ENCODE measurements at regions not wholly inside any gene's neighbourhood (a gene's known extent, or its start where the extent isn't known, plus 50 kb on each side); places are given as distances from the start of the nearest gene placed in this dataset.

GRCh38 chr9:29701559-29701958, 2128.3 kb upstream of the C9orf72 start:
- TF ChIP-seq, protein P1, sequence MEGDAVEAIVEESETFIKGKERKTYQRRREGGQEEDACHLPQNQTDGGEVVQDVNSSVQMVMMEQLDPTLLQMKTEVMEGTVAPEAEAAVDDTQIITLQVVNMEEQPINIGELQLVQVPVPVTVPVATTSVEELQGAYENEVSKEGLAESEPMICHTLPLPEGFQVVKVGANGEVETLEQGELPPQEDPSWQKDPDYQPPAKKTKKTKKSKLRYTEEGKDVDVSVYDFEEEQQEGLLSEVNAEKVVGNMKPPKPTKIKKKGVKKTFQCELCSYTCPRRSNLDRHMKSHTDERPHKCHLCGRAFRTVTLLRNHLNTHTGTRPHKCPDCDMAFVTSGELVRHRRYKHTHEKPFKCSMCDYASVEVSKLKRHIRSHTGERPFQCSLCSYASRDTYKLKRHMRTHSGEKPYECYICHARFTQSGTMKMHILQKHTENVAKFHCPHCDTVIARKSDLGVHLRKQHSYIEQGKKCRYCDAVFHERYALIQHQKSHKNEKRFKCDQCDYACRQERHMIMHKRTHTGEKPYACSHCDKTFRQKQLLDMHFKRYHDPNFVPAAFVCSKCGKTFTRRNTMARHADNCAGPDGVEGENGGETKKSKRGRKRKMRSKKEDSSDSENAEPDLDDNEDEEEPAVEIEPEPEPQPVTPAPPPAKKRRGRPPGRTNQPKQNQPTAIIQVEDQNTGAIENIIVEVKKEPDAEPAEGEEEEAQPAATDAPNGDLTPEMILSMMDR (IDR thresholded peaks at IDR 0.05): no peak
- ChIA-PET POLR2A (no interaction called here), CTCF (interaction anchor here (0.9 kb wide), 1 partner anchor 10 kb away, joined by 3 read pairs; no protein-coding TSS in a partner anchor)
- H3K4me1 Mint-ChIP-seq (ENCODE audit: low read depth): no peaks in the 10 kb centered on the region
- H3K4me3 Mint-ChIP-seq: no peak overlapping the region
- H3K27ac Mint-ChIP-seq: no peak overlapping the region
- no peaks in the 10 kb centered on the region for H3K27me3 Mint-ChIP-seq
- intact Hi-C loops (cut with micrococcal nuclease): no loop called here
- H3K36me3 Mint-ChIP-seq (ENCODE audit: low read depth): no peaks in the 10 kb centered on the region
- ATAC-seq (no peak), DNase-seq (no peak)
- H3K9me3 Mint-ChIP-seq: no peaks in the 10 kb centered on the region

- H3K36me3 Mint-ChIP-seq (ENCODE audit: low read depth): no peaks in the 10 kb centered on the region
- TF ChIP-seq, protein P1 (IDR thresholded peaks at IDR 0.05): no peak
- ChIA-PET CTCF (no interaction called here), POLR2A (no interaction called here)
- ATAC-seq: no peak
- no peak for DNase-seq
- no peaks in the 10 kb centered on the region for H3K4me1 Mint-ChIP-seq (ENCODE audit: low read depth)
- intact Hi-C loops (cut with micrococcal nuclease): no loop called here
- H3K27ac Mint-ChIP-seq: no peak overlapping the region
- H3K4me3 Mint-ChIP-seq: no peak overlapping the region
- no peaks in the 10 kb centered on the region for H3K9me3 Mint-ChIP-seq
- H3K27me3 Mint-ChIP-seq: no peaks in the 10 kb centered on the region
These were observed 2128.7 kb upstream of the C9orf72 start for GRCh38 chr9:29701971-29702370.

DNA sequence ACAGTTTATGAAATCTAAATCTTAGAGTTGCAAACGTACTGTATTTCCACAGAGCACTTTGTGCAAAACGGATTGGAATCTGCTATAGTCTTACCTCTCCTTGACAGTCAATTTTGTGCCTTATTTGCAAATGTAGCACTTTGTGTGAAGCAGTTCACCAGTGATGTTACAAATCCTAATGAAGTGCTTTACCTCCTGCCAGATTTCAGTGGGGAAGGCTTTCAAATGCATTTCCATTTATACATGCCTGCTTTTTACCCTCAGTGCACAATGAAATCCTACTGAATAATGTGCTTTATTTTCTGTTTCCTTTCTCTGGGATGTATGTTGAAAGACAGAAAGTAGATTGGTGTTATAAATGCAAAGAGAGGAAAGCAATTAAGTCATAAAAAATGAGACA, 2141.6 kb upstream of the C9orf72 start:
- DNase-seq (no peak), ATAC-seq (no peak)
- Mint-ChIP-seq H3K36me3 (ENCODE audit: low read depth) (no peaks in the 10 kb centered on the region), H3K4me1 (ENCODE audit: low read depth) (no peaks in the 10 kb centered on the region), H3K27me3 (no peaks in the 10 kb centered on the region), H3K27ac (no peak overlapping the region), H3K9me3 (peaks cover 9% of the 10 kb centered on the region), H3K4me3 (no peak overlapping the region)
- ChIA-PET CTCF (no interaction called here), POLR2A (no interaction called here)
- TF ChIP-seq, protein P1 (IDR thresholded peaks at IDR 0.05): no peak
- intact Hi-C loops (cut with micrococcal nuclease): no loop called here

GRCh38 chr9:29717631-29718030, 2144.3 kb upstream of the C9orf72 start:
- Mint-ChIP-seq H3K36me3 (ENCODE audit: low read depth) (no peaks in the 10 kb centered on the region), H3K4me1 (ENCODE audit: low read depth) (no peaks in the 10 kb centered on the region), H3K9me3 (peaks cover 9% of the 10 kb centered on the region), H3K4me3 (no peak overlapping the region), H3K27ac (no peak overlapping the region), H3K27me3 (no peaks in the 10 kb centered on the region)
- POLR2A ChIA-PET: no interaction called here
- DNase-seq (no peak), ATAC-seq (no peak)
- CTCF ChIA-PET: no interaction called here
- intact Hi-C loops (cut with micrococcal nuclease): no loop called here
- TF ChIP-seq, protein P1 (IDR thresholded peaks at IDR 0.05): no peak

DNA sequence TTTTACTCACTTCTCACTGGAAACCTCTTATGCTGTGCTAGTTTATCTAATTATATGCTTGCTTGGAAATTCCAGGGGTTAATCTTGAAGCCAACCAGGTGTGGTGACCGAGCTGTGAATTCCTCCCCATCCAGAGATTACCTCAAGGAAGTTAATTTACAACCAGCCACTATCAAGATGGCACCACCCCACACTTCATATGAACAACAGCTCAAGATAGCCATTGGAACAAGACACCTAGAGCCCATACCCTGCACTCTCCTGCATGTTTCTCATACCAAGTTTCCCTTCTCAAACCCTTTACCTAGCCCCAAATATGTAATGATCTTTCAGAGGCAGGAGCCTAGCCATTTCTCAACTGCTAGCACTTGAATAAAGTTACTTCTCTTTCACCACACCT, 2156.9 kb upstream of the C9orf72 start:
- intact Hi-C loops (cut with micrococcal nuclease): no loop called here
- no peak overlapping the region for H3K4me3 Mint-ChIP-seq
- POLR2A ChIA-PET: no interaction called here

More for the DNA sequence above, 2156.9 kb upstream of the C9orf72 start:
- Mint-ChIP-seq H3K9me3 (peaks cover 19% of the 10 kb centered on the region), H3K27ac (no peak overlapping the region), H3K36me3 (ENCODE audit: low read depth) (no peaks in the 10 kb centered on the region), H3K27me3 (no peaks in the 10 kb centered on the region), H3K4me1 (ENCODE audit: low read depth) (no peaks in the 10 kb centered on the region)
- CTCF ChIA-PET: no interaction called here
- DNase-seq (no peak), ATAC-seq (no peak)
- TF ChIP-seq, protein P1 (IDR thresholded peaks at IDR 0.05): no peak
